Right cardiac atrium (tissue), 5 donors: ENCODE measurements at regions not wholly inside any gene's neighbourhood (a gene's known extent, or its start where the extent isn't known, plus 50 kb on each side); places are given as distances from the start of the nearest gene placed in this dataset.

ENCODE experiments used
- ATAC-seq, 2 donors: fragments of 200-7000 bp; cut with Tn5 transposase; one replicate each; pipeline versions ENCODE4 v1.8.0 to v1.9.1; 2020; ENCODE audit warnings: moderate library complexity in 2 of 2, mild to moderate bottlenecking in 1 of 2
- DNase-seq, 3 donors: peaks; one replicate each; pipeline ENCODE4 v3.0.0-alpha.2; 2020
- H3K27ac ChIP-seq: one replicate; pipeline ENCODE4 v1.5.1; 2013; ENCODE audit warnings: mild to moderate bottlenecking, low read length, control low read depth, moderate library complexity
- H3K27me3 ChIP-seq: one replicate; pipeline ENCODE4 v1.6.1; 2013; ENCODE audit not compliant: control insufficient read depth, insufficient read depth
- H3K4me1 ChIP-seq: one replicate; pipeline ENCODE4 v1.6.1; 2013; ENCODE audit warnings: low read length; ENCODE audit not compliant: control insufficient read depth, insufficient read depth
- H3K4me3 ChIP-seq: one replicate; pipeline ENCODE4 v1.5.1; 2013; ENCODE audit warnings: low read length, control low read depth
- H3K9me3 ChIP-seq: one replicate; pipeline ENCODE4 v1.6.1; 2013; ENCODE audit warnings: low read length; ENCODE audit not compliant: control insufficient read depth
- WGBS: extraction: QIAGEN DNeasy Blood & Tissue Kit; methylation state at CpG from one replicate; pipeline ENCODE4 v1.1.7; 2013; 5-methylcytosine and 5-hydroxymethylcytosine counted together
- intact Hi-C, 4 donors: fragments of 100-400 bp; cut with DNase I; formaldehyde crosslinking; loops; one replicate each; pipeline versions ENCODE4 v1.11.0 to v1.14.0; 2022 to 2023
- donor health status: healthy with polysubstance abuse.
- donor health status: DM: no; HTN: yes; CAD: no.
- donor health status: DM: no; HTN: no; CAD: no.
- donor health status: DM: no; HTN: yes; CAD: no; lungs with severe emphysema.
- donor health status: DM: yes; HTN: yes; CAD: no.

DNA sequence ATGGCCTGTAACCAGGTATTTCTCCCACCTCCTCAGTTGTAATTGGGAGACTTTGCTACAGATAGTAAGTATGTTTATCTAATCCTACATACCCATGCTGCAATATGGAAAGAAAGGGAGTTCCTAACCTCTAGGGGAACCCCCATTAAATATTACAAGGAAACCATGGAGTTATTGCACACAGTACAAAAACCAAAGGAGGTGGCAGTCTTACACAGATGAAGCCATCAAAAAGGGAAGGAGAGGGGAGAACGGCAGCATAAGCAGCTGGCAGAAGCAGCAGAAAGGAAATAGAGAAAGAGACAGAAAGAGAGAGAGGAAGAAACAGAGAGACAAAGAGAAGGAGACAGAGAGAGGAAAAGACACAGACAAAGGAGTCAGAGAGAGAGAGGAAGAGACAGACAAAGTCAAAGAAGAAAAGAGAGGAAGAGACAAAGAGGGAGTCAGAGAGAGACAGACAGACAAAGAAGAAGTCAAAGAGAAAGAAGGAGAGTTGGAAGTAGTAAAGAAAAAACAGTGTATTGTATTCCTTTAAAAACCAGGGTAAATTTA is 142.9 kb downstream of the FASLG start:
- Histone ChIP-seq H3K27me3 (no peaks in the 10 kb centered on the region), H3K27ac (no peak overlapping the region), H3K4me1 (no peaks in the 10 kb centered on the region), H3K4me3 (no peak overlapping the region), H3K9me3 (no peaks in the 10 kb centered on the region)
- no peak for ATAC-seq
- intact Hi-C loops: no loop called here
- DNase-seq: no peak
- WGBS: 67% methylated on average over 1 of the region's 1 CpG

DNA sequence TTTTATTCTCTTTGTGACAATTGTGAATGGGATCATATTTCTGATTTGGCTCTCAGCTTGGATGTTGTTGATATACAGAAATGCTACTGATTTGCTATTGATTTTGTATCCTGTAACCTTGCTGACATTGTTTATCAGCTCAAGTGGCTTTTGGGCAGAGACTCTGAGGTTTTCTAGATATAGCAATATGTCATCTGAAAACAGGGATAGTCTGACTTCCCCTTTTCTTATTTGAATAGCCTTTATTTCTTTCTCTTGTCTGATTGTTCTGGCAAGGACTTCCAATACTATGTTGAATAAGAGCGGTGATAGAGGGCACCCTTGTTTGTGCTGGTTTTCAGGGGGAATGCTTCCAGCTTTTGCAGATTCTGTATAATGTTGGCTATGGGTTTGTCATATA is 150.8 kb downstream of the FASLG start:
- DNase-seq (no peak), ATAC-seq (no peak)
- intact Hi-C loops: no loop called here
- no peaks in the 10 kb centered on the region for H3K9me3 ChIP-seq
- no peak overlapping the region for H3K27ac ChIP-seq
- H3K27me3 ChIP-seq: no peaks in the 10 kb centered on the region
- no peak overlapping the region for H3K4me3 ChIP-seq
- H3K4me1 ChIP-seq: no peaks in the 10 kb centered on the region
- 95% methylated on average over 1 of the region's 1 CpG for WGBS

DNA sequence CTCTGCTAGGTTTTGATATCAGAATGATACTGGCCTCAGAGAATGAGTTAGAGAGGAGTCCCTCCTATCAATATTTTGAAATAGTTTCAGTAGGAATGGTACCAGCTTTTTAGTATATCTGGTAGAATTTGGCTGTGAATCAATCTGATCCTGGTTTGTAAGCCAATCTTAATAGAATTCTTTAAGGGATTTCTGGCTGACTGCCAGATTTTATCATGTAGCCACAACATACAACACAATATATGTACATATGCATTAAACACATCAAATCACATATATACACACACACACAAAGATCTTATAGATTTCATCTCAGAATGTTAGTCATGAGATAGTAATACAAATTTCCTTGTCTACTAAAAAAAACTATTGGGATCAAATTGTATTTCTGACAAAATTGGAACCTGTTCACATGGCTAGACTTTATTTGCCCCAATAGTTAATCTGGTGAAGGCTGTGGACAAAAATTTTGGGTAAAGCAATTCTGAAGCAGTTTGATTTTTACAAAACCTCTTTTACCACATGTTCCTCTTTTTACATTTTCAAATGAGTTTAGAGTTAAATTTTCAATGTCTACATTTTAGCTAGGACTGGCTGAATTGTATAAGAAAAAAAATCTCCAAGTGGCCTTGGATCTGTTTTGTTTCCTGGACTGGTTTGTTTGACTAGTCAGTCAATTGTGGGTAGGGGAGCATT is 151.7 kb downstream of the FASLG start:
- Histone ChIP-seq H3K4me3 (no peak overlapping the region), H3K27ac (no peak overlapping the region), H3K9me3 (no peaks in the 10 kb centered on the region), H3K4me1 (no peaks in the 10 kb centered on the region), H3K27me3 (no peaks in the 10 kb centered on the region)
- DNase-seq (no peak), ATAC-seq (no peak)
- intact Hi-C loops: no loop called here

DNA sequence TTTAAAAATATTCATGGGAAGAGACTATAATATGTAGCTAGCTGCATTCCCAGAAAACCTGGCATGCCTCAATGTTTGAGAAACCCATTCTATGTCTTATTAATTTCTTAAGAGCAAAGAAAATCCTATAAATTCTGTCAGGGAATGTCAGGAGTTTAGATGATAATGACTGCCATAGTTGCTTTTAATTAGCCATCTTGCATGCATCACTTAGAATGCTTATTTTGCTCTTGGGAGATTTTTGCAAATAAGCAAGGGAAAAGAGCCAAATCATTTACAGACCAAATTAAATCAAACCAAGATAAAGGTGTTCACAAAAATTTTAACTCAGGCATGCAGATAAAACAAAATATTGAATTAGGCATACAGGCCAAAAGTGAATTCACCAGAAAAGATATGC is 152.8 kb downstream of the FASLG start:
- ATAC-seq: no peak
- intact Hi-C loops: no loop called here
- no peaks in the 10 kb centered on the region for H3K27me3 ChIP-seq

DNA sequence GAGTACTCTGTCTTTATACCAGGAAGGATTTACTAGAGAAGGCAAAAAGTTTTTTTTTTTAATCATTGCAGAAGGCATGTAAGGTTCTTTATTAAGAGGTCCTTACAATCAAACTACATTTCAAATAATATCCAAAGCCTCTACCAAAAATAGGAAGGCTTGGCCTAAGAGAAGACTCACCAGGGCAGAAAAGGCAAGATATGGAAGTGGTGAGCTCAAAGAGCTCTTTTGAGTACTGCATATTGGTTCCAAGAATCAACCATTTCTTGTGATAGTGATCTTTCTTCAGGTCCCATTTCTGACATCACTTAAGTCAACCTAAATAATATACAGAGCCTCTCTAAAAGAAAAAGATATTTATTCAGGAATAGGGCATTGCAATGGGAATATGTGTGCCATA is 153.2 kb downstream of the FASLG start:
- no peaks in the 10 kb centered on the region for H3K4me1 ChIP-seq
- H3K27me3 ChIP-seq: no peaks in the 10 kb centered on the region
- no peak overlapping the region for H3K27ac ChIP-seq
- ATAC-seq: no peak
- intact Hi-C loops: no loop called here
- no peak for DNase-seq
- H3K4me3 ChIP-seq: no peak overlapping the region
- H3K9me3 ChIP-seq: no peaks in the 10 kb centered on the region

More for the DNA sequence above, 152.8 kb downstream of the FASLG start:
- Histone ChIP-seq H3K4me1 (no peaks in the 10 kb centered on the region), H3K27ac (no peak overlapping the region), H3K9me3 (no peaks in the 10 kb centered on the region), H3K4me3 (no peak overlapping the region)
- no peak for DNase-seq

DNA sequence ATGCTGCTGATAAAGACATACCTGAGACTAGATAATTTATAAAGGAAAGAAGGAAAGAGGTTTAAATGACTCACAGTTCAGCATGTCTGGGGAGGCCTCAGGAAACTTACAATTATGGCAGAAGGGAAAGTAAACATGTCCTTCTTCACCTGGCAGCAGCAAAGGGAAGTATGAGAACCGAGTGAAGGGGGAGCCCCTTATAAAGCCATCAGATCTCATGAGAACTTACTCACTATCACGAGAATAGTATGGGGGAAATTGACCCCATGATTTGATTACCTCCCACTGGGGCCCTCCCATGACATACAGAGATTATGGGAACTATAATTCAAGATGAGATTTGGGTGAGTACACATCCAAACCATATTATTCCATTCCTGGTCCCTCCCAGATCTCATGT is 154.4 kb downstream of the FASLG start:
- DNase-seq (no peak), ATAC-seq (no peak)
- 56% methylated on average over 2 of the region's 2 CpGs for WGBS
- no peaks in the 10 kb centered on the region for H3K27me3 ChIP-seq
- no peaks in the 10 kb centered on the region for H3K9me3 ChIP-seq
- intact Hi-C loops: no loop called here
- no peak overlapping the region for H3K4me3 ChIP-seq
- no peaks in the 10 kb centered on the region for H3K4me1 ChIP-seq
- no peak overlapping the region for H3K27ac ChIP-seq

DNA sequence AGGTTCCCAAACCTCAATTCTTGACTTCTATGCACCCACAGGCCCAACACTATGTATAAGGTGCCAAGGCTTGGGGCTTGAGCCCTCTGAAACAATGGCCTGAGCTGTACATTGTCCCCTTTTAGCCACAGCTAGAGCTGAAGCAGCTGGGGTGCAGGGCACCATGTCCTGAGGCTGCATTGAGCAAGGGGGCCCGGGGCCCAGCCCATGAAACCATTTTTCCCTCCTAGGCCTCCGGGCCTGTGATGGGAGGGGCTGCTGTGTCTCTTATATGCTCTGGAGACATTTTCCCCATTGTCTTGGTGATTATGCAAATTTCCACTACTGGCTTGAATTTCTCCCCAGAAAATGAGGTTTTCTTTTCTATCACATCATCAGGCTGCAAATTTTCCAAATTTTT is 155.5 kb downstream of the FASLG start:
- intact Hi-C loops: no loop called here
- 94% methylated on average over 2 of the region's 2 CpGs for WGBS
- no peak for DNase-seq
- Histone ChIP-seq H3K27ac (no peak overlapping the region), H3K27me3 (no peaks in the 10 kb centered on the region), H3K4me3 (no peak overlapping the region), H3K9me3 (no peaks in the 10 kb centered on the region), H3K4me1 (no peaks in the 10 kb centered on the region)
- ATAC-seq: no peak

DNA sequence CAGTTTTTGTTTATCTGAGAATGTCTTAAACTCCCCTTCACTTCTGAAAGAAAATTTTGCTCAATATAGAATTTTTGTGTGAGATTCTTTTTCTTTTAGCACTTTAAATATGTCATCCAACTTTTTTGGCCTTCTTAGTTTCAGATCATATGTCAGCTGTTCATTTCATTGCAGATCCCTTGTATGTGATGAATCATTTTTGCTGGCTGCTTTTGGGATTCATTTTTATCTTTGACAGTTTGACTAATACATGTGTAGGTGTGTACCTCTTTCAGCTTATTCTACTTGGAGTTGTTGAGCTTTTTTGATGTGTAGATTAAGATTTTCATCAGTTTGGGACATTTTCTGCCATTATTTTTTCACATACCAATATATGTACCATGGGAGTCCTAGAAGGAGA is 156.8 kb downstream of the FASLG start:
- no peak overlapping the region for H3K27ac ChIP-seq
- no peaks in the 10 kb centered on the region for H3K27me3 ChIP-seq
- no peaks in the 10 kb centered on the region for H3K9me3 ChIP-seq
- intact Hi-C loops: no loop called here
- no peak for DNase-seq
- peaks cover 2% of the 10 kb centered on the region for H3K4me1 ChIP-seq
- no peak overlapping the region for H3K4me3 ChIP-seq
- ATAC-seq: no peak

DNA sequence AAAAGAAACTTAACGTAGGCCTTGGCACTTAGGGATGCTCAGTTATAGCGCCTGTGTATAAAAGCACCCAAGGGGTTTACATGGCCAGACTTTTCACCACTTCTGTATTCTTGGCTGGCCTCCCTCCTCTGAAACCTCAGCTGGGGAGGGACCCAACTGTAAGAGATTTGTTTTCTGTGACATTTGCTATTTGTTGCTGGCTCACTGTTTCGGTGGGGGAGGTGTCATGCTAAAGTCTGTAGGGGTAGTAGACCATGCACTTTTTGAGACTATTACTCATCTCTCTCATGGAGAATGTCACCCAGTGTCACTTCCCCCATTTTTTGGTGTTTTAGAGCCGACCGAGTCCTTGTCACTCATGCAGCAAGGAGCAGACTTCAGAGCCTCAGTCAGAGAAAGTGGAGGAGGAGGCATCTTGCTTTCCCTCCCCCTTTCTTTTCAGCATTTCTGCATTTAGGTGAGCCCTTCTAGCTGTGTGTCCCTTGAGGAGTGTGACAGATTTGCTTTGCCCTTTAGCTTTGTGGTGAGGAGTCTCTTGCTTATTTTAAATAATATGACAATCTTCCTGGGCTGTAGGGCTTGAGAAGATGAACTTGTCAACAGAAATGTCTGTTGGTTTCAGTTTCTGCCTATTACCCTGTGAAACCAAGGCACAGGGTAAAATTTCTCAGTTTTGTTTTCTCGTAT is 160.1 kb downstream of the FASLG start:
- Histone ChIP-seq H3K27ac (no peak overlapping the region), H3K27me3 (no peaks in the 10 kb centered on the region), H3K4me1 (peaks cover 2% of the 10 kb centered on the region), H3K4me3 (no peak overlapping the region), H3K9me3 (no peaks in the 10 kb centered on the region)
- ATAC-seq (peak; percentile 52 to 76), DNase-seq (no peak)
- 55% methylated on average over 6 of the region's 6 CpGs for WGBS
- intact Hi-C loops: no loop called here

DNA sequence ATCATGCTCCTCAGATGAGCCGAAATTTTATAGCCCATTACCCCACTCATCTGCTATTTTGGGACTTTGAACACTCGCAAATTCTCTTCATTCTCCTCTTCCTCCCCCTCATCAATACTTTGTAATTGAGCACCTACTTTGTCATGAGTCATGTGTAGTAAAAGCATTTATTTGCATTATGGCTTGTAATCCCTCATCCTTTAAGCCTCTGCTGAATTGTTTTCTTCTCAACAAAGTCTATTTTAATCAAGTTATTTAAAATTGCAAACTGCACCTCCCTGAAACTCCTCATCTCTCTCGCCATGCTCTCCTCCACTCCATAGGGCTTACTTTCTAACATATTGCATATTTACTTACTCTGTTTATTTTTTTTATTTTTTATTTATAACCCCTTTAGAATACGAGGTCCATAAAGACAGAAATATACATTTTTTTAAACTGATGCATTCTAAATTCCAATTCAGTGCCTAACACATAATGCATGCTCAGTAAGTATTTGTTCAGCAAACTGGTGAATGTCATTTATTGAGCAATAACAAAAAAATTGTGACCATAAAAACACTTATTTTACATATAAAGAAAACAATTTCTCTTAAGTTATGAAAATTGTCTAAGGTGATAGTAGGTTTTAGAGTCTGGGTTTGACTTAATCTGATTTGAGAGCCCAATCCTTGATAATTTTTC is 161.7 kb downstream of the FASLG start:
- intact Hi-C loops: loop anchor here in 1 of 4 donors (5.0 kb wide), 1 partner anchor 387 kb away; the partner anchor contains the start of gene TNFSF4
- 93% methylated on average over 4 of the region's 4 CpGs for WGBS
- ATAC-seq: no peak
- H3K4me1 ChIP-seq: peaks cover 2% of the 10 kb centered on the region
- no peak overlapping the region for H3K4me3 ChIP-seq
- H3K27me3 ChIP-seq: no peaks in the 10 kb centered on the region
- DNase-seq: no peak
- H3K9me3 ChIP-seq: no peaks in the 10 kb centered on the region
- H3K27ac ChIP-seq: no peak overlapping the region

DNA sequence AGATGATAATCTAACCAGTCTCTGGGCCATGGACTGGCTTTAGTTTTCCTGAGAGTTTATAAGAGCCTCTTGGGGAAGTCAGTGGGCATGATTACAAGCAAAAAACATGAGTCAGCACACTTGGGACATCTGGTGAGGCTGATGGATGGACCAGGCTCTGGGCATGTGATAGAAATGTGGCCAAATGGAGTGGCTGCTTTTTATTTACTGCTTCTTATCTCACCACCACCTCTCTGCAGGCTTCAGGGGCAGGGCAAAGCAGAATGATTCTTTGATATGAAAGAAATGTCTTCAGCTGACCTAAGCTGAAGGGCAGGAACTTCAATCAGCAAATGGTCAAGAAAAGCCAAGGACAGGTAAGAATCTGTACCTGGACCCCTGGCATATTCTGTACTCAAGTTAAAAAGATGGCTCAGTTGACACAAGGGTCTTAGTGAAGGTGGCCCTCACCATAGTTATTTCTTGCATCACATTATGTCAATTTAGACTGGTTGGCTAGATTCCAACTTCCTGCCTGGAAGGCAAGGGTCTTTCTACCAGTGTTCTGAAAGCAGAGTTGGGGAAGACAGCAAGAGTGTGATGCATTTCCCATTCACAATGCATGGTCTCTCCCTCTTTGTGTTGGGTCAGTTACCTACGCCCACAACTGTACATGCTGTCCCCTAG is 162.8 kb downstream of the FASLG start:
- 100% methylated on average over 1 of the region's 1 CpG for WGBS
- intact Hi-C loops: loop anchor here in 1 of 4 donors (5.0 kb wide), 1 partner anchor 386 kb away; the partner anchor contains the start of gene TNFSF4

More for the DNA sequence above, 162.8 kb downstream of the FASLG start:
- no peak overlapping the region for H3K27ac ChIP-seq
- no peak for ATAC-seq
- H3K9me3 ChIP-seq: no peaks in the 10 kb centered on the region
- H3K4me3 ChIP-seq: no peak overlapping the region
- H3K27me3 ChIP-seq: no peaks in the 10 kb centered on the region
- peaks cover 2% of the 10 kb centered on the region for H3K4me1 ChIP-seq
- DNase-seq: no peak
